Astrocyte of the spinal cord (primary cell): ENCODE measurements at regions not wholly inside any gene's neighbourhood (a gene's known extent, or its start where the extent isn't known, plus 50 kb on each side); places are given as distances from the start of the nearest gene placed in this dataset.

Experiments
- DNase-seq: peaks from one replicate; pipeline ENCODE4 v3.0.0; 2011; ENCODE audit warnings: low read depth, low spot score
- H3K4me3 ChIP-seq: 2 replicates; pipeline ENCODE4 v1.5.1; 2011; ENCODE audit warnings: low read depth, mild to moderate bottlenecking, low read length, moderate library complexity
- CTCF ChIP-seq: IDR thresholded peaks from 2 replicates; pipeline ENCODE4 v1.5.1; 2012; ENCODE audit warnings: low read depth, mild to moderate bottlenecking, low read length, inconsistent platforms
- in situ Hi-C: cut with HindIII; loops from 2 replicates; pipeline ENCODE4 v1.10.0; 2017; ENCODE audit warnings: low sequenced_read_pairs

- TF ChIP-seq CTCF = no peak
- H3K4me3 ChIP-seq = no peak overlapping the region
- no peak for DNase-seq
- in situ Hi-C loops = no loop called here
Observed at GRCh38 chr2:23123686-23124085, 261.3 kb upstream of the KLHL29 start.

GRCh38 chr2:23124214-23124750 is 260.7 kb upstream of the KLHL29 start:
- no peak for DNase-seq
- in situ Hi-C loops = no loop called here
- TF ChIP-seq CTCF = no peak
- no peak overlapping the region for H3K4me3 ChIP-seq

GRCh38 chr2:23127465-23127864 is 257.5 kb upstream of the KLHL29 start:
- in situ Hi-C loops = no loop called here
- no peak for TF ChIP-seq CTCF
- no peak overlapping the region for H3K4me3 ChIP-seq
- no peak for DNase-seq

GRCh38 chr2:23128684-23129292 is 256.2 kb upstream of the KLHL29 start:
- no peak overlapping the region for H3K4me3 ChIP-seq
- in situ Hi-C loops = no loop called here
- TF ChIP-seq CTCF = no peak
- no peak for DNase-seq

- in situ Hi-C loops = no loop called here
- no peak overlapping the region for H3K4me3 ChIP-seq
- TF ChIP-seq CTCF = no peak
- no peak for DNase-seq
Observed at GRCh38 chr2:23131066-23131575, 253.9 kb upstream of the KLHL29 start.

- in situ Hi-C loops = no loop called here
- TF ChIP-seq CTCF = no peak
- H3K4me3 ChIP-seq = no peak overlapping the region
- no peak for DNase-seq
Observed at GRCh38 chr2:23132000-23132399, 253.0 kb upstream of the KLHL29 start.
